IMR-90 (cell line): ENCODE measurements at regions not wholly inside any gene's neighbourhood (a gene's known extent, or its start where the extent isn't known, plus 50 kb on each side); places are given as distances from the start of the nearest gene placed in this dataset.

Experiments used
- ATAC-seq: fragments of 200-7000 bp; cut with Tn5 transposase; 2 replicates; pipeline ENCODE4 v1.9.1; 2020; ENCODE audit warnings: low read depth, mild to moderate bottlenecking, moderate library complexity
- BruUV-seq: library from RNA; stranded (reverse); fragments of 400-500 nt; replicated peaks from 2 replicates; lab custom pipeline; 2021; lab: Mats Ljungman, UMichigan
- CTCF ChIA-PET: fragments of 300-600 bp; formaldehyde crosslinking; extraction: SDS; loops from one replicate; lab custom pipeline; 2021; ENCODE audit warnings: antibody characterized with exemption; lab: Yijun Ruan, JAX
- POLR2A ChIA-PET: fragments of 300-600 bp; sonication (Branson Sonifier 250); formaldehyde crosslinking; loops from one replicate; lab custom pipeline; 2022; ENCODE audit warnings: antibody characterized with exemption; ENCODE audit not compliant: unreplicated experiment; lab: Charles Lee
- DNase-seq: peaks from one replicate; pipeline ENCODE4 v3.0.0; 2013
- H2AFZ ChIP-seq: replicated peaks from 2 replicates; pipeline ENCODE3; 2013; ENCODE audit warnings: low read length, mild to moderate bottlenecking; ENCODE audit not compliant: poor library complexity
- H2AK5ac ChIP-seq: 2 replicates; pipeline ENCODE4 v1.6.1; 2013; ENCODE audit warnings: low read depth, low read length, inconsistent platforms
- H2AK9ac ChIP-seq: replicated peaks from 2 replicates; pipeline ENCODE3; 2013; ENCODE audit warnings: mild to moderate bottlenecking, low read depth, low read length, moderate library complexity; ENCODE audit not compliant: poor library complexity
- H2BK120ac ChIP-seq: 2 replicates; pipeline ENCODE4 v1.6.1; 2013; ENCODE audit warnings: low read depth, low read length, inconsistent platforms
- H2BK15ac ChIP-seq: 3 replicates; pipeline ENCODE4 v1.6.1; 2013; ENCODE audit warnings: low read depth, low read length, inconsistent platforms
- H2BK20ac ChIP-seq: 2 replicates; pipeline ENCODE4 v1.6.1; 2013; ENCODE audit warnings: low read depth, mild to moderate bottlenecking, inconsistent platforms, low read length, moderate library complexity
- H2BK5ac ChIP-seq: 2 replicates; pipeline ENCODE4 v1.6.1; 2013; ENCODE audit warnings: mild to moderate bottlenecking, low read depth, low read length, inconsistent platforms; ENCODE audit not compliant: poor library complexity, severe bottlenecking
- H3K14ac ChIP-seq: replicated peaks from 2 replicates; pipeline ENCODE4 v1.6.1; 2013; ENCODE audit warnings: low read depth, low read length, inconsistent platforms
- H3K18ac ChIP-seq: 2 replicates; pipeline ENCODE4 v1.6.1; 2013; ENCODE audit warnings: low read depth, low read length, control low read depth
- H3K23ac ChIP-seq: 2 replicates; pipeline ENCODE4 v1.6.1; 2013; ENCODE audit warnings: low read depth, low read length, inconsistent platforms
- H3K27ac ChIP-seq: 2 replicates; pipeline ENCODE4 v1.5.1; 2013; ENCODE audit warnings: mild to moderate bottlenecking, control low read depth, low read length; ENCODE audit not compliant: insufficient read depth
- H3K27me3 ChIP-seq: 2 replicates; pipeline ENCODE4 v1.6.1; 2013; ENCODE audit warnings: low read length; ENCODE audit not compliant: control insufficient read depth, insufficient read depth
- H3K36me3 ChIP-seq: 2 replicates; pipeline ENCODE4 v1.6.1; 2013; ENCODE audit warnings: low read length, mixed read lengths; ENCODE audit not compliant: control insufficient read depth, insufficient read depth
- H3K4ac ChIP-seq: 2 replicates; pipeline ENCODE4 v1.6.1; 2013; ENCODE audit warnings: low read depth, low read length, inconsistent platforms
- H3K4me1 ChIP-seq: 2 replicates; pipeline ENCODE4 v1.6.1; 2013; ENCODE audit warnings: low read length, mixed read lengths; ENCODE audit not compliant: control insufficient read depth, insufficient read depth
- H3K4me2 ChIP-seq: 2 replicates; pipeline ENCODE4 v1.6.1; 2013; ENCODE audit warnings: low read depth, mild to moderate bottlenecking, control low read depth, low read length, moderate library complexity
- H3K4me3 ChIP-seq: 2 replicates; pipeline ENCODE4 v1.5.1; 2013; ENCODE audit warnings: low read depth, mild to moderate bottlenecking, control low read depth, low read length, moderate library complexity; ENCODE audit not compliant: insufficient read depth
- H3K56ac ChIP-seq: 2 replicates; pipeline ENCODE4 v1.6.1; 2013; ENCODE audit warnings: low read length, inconsistent platforms; ENCODE audit not compliant: insufficient read depth; ENCODE audit errors: extremely low read depth
- H3K79me1 ChIP-seq, 2 experiments: 2 replicates each; pipeline ENCODE4 v1.6.1; 2013; ENCODE audit warnings: low read length in 2 of 2, inconsistent platforms in 1 of 2, low read depth in 1 of 2
- H3K9ac ChIP-seq: 2 replicates; pipeline ENCODE4 v1.6.1; 2013; ENCODE audit warnings: low read depth, low read length, control low read depth
- H3K9me1 ChIP-seq: 2 replicates; pipeline ENCODE4 v1.6.1; 2013; ENCODE audit warnings: low read length, inconsistent platforms; ENCODE audit not compliant: insufficient read depth
- H3K9me3 ChIP-seq: 2 replicates; pipeline ENCODE4 v1.6.1; 2013; ENCODE audit warnings: low read length; ENCODE audit not compliant: control insufficient read depth, insufficient read depth
- H4K20me1 ChIP-seq: 2 replicates; pipeline ENCODE4 v1.6.1; 2013; ENCODE audit warnings: low read length, inconsistent platforms; ENCODE audit not compliant: insufficient read depth
- H4K5ac ChIP-seq: 2 replicates; pipeline ENCODE4 v1.6.1; 2013; ENCODE audit warnings: mild to moderate bottlenecking, low read depth, low read length, control low read depth
- H4K8ac ChIP-seq, 2 experiments: 2 replicates each; pipeline ENCODE4 v1.6.1; 2013; ENCODE audit warnings: low read depth in 2 of 2, low read length in 2 of 2, control low read depth in 1 of 2, inconsistent platforms in 1 of 2
- H4K91ac ChIP-seq: 2 replicates; pipeline ENCODE4 v1.6.1; 2013; ENCODE audit warnings: low read depth, low read length, inconsistent platforms; ENCODE audit not compliant: insufficient read depth
- CEBPB ChIP-seq: IDR thresholded peaks from 2 replicates; pipeline ENCODE4 v1.6.1; 2012; ENCODE audit warnings: low read depth, low read length, improper control_type of control experiment
- CHD1 ChIP-seq: IDR thresholded peaks from 2 replicates; pipeline ENCODE4 v1.6.1; 2012; ENCODE audit warnings: low read depth, low read length, improper control_type of control experiment
- FOS ChIP-seq: fragments of 150-350 bp; IDR thresholded peaks from 2 replicates; pipeline ENCODE4 v1.6.1; 2016; ENCODE audit warnings: low read depth, low read length
- MAFK ChIP-seq: IDR thresholded peaks from 2 replicates; pipeline ENCODE4 v1.6.1; 2012; ENCODE audit warnings: low read depth, low read length, improper control_type of control experiment
- SMC3 ChIP-seq: fragments of 150-350 bp; IDR thresholded peaks from 2 replicates; pipeline ENCODE4 v1.6.1; 2016; ENCODE audit warnings: low read depth, mild to moderate bottlenecking, antibody characterized with exemption, low read length, moderate library complexity
- WGBS, 2 experiments: methylation state at CpG; one replicate each; pipeline versions ENCODE4 v1.1.5 to v1.1.7; 2013; ENCODE audit warnings: missing lambda C conversion rate in 2 of 2; ENCODE audit not compliant: insufficient read length in 1 of 2; ENCODE audit errors: extremely low coverage in 2 of 2; 5-methylcytosine and 5-hydroxymethylcytosine counted together
- dilution Hi-C: fragments of 300-500 bp; cut with HindIII; formaldehyde crosslinking; loops from one replicate; pipeline ENCODE4 v1.14.3; 2018; ENCODE audit warnings: low sequenced_read_pairs; ENCODE audit not compliant: unreplicated experiment
- in situ Hi-C: fragments of 300-500 bp; cut with MboI; formaldehyde crosslinking; loops from 3 replicates; pipeline ENCODE4 v1.14.3; 2019; ENCODE audit warnings: low sequenced_read_pairs, inconsistent platforms, mixed read lengths
- intact Hi-C: fragments of 100-400 bp; cut with micrococcal nuclease; formaldehyde crosslinking; loops from 2 replicates; pipeline ENCODE4 v1.10.0; 2022

- H3K4me1 ChIP-seq: no peaks in the 10 kb centered on the region
- no peak overlapping the region for H2AK9ac ChIP-seq
- H3K4me3 ChIP-seq: no peak overlapping the region
- no peak overlapping the region for H3K14ac ChIP-seq
- no peak overlapping the region for H3K18ac ChIP-seq
- ATAC-seq (no peak), DNase-seq (no peak)
- H3K27ac ChIP-seq: no peak overlapping the region
- dilution Hi-C loops (no loop called here), intact Hi-C loops (no loop called here), in situ Hi-C loops (no loop called here)
- H2AFZ ChIP-seq: no peak overlapping the region
- H3K23ac ChIP-seq: no peak overlapping the region
- no peak overlapping the region for H4K5ac ChIP-seq
- WGBS, 2 experiments: 53% methylated on average over 8 of the region's 11 CpGs; no CpG with 5 or more reads in 1 of the 2 experiments
- H3K9me3 ChIP-seq: peaks cover 10% of the 10 kb centered on the region; the same call in 1 of the 2 replicates
- H2BK5ac ChIP-seq: no peak overlapping the region
- H3K4ac ChIP-seq: no peak overlapping the region
- H3K4me2 ChIP-seq: no peak overlapping the region
- H3K27me3 ChIP-seq: no peaks in the 10 kb centered on the region
- H4K91ac ChIP-seq: no peak overlapping the region
- ChIA-PET POLR2A (no interaction called here), CTCF (no interaction called here)
- H3K36me3 ChIP-seq: no peaks in the 10 kb centered on the region
- H4K8ac ChIP-seq: no peak overlapping the region
- no peaks in the 10 kb centered on the region for H4K20me1 ChIP-seq
- no TSS peak for BruUV-seq
- no peak overlapping the region for H3K56ac ChIP-seq
- no peak overlapping the region for H2BK120ac ChIP-seq
- no peak overlapping the region for H2BK15ac ChIP-seq
- H2BK20ac ChIP-seq: no peak overlapping the region
- no peaks in the 10 kb centered on the region for H3K79me1 ChIP-seq
- H3K9me1 ChIP-seq: no peaks in the 10 kb centered on the region
- H3K9ac ChIP-seq: no peak overlapping the region
- H2AK5ac ChIP-seq: no peak overlapping the region
- TF ChIP-seq CHD1 (no peak), FOS (no peak), MAFK (no peak), SMC3 (no peak), CEBPB (no peak)
These were observed 149.2 kb downstream of the RNASET2 start for GRCh38 chr6:166806962-166807757.
